ENCODE measurements at regions not wholly inside any gene's neighbourhood (a gene's known extent, or its start where the extent isn't known, plus 50 kb on each side); places are given as distances from the start of the nearest gene placed in this dataset.

- TF ChIP-seq NFIC (IDR thresholded peaks at IDR 0.05) (no peak), YY1 (IDR thresholded peaks at IDR 0.05; ENCODE audit: low read depth) (no peak), RAD21 (IDR thresholded peaks at IDR 0.05; ENCODE audit: low read depth) (no peak), ZBTB7A (IDR thresholded peaks at IDR 0.05; ENCODE audit: low read depth) (no peak), EGR1 (IDR thresholded peaks at IDR 0.05) (no peak), FOXM1 (IDR thresholded peaks at IDR 0.05; ENCODE audit: borderline replicate concordance, low read depth) (no peak), CREB1 (IDR thresholded peaks at IDR 0.05; ENCODE audit: low read depth) (no peak), TAF1 (IDR thresholded peaks at IDR 0.05; ENCODE audit: low read depth) (no peak), EP300 (IDR thresholded peaks at IDR 0.05; ENCODE audit: borderline replicate concordance) (no peak), CEBPB (IDR thresholded peaks at IDR 0.05) (no peak), MAX (IDR thresholded peaks at IDR 0.05) (no peak), TCF12 (IDR thresholded peaks at IDR 0.05; ENCODE audit: low read depth) (no peak), TEAD4 (IDR thresholded peaks at IDR 0.05) (no peak)
- TF ChIP-seq, protein P1, sequence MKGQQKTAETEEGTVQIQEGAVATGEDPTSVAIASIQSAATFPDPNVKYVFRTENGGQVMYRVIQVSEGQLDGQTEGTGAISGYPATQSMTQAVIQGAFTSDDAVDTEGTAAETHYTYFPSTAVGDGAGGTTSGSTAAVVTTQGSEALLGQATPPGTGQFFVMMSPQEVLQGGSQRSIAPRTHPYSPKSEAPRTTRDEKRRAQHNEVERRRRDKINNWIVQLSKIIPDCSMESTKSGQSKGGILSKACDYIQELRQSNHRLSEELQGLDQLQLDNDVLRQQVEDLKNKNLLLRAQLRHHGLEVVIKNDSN (IDR thresholded peaks at IDR 0.05): no peak
- TF ChIP-seq, protein P2, sequence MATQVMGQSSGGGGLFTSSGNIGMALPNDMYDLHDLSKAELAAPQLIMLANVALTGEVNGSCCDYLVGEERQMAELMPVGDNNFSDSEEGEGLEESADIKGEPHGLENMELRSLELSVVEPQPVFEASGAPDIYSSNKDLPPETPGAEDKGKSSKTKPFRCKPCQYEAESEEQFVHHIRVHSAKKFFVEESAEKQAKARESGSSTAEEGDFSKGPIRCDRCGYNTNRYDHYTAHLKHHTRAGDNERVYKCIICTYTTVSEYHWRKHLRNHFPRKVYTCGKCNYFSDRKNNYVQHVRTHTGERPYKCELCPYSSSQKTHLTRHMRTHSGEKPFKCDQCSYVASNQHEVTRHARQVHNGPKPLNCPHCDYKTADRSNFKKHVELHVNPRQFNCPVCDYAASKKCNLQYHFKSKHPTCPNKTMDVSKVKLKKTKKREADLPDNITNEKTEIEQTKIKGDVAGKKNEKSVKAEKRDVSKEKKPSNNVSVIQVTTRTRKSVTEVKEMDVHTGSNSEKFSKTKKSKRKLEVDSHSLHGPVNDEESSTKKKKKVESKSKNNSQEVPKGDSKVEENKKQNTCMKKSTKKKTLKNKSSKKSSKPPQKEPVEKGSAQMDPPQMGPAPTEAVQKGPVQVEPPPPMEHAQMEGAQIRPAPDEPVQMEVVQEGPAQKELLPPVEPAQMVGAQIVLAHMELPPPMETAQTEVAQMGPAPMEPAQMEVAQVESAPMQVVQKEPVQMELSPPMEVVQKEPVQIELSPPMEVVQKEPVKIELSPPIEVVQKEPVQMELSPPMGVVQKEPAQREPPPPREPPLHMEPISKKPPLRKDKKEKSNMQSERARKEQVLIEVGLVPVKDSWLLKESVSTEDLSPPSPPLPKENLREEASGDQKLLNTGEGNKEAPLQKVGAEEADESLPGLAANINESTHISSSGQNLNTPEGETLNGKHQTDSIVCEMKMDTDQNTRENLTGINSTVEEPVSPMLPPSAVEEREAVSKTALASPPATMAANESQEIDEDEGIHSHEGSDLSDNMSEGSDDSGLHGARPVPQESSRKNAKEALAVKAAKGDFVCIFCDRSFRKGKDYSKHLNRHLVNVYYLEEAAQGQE (IDR thresholded peaks at IDR 0.05; ENCODE audit: low read depth): no peak
Observed at GRCh38 chr17:77674358-77674757, 284.1 kb upstream of the TNRC6C start.

DNA sequence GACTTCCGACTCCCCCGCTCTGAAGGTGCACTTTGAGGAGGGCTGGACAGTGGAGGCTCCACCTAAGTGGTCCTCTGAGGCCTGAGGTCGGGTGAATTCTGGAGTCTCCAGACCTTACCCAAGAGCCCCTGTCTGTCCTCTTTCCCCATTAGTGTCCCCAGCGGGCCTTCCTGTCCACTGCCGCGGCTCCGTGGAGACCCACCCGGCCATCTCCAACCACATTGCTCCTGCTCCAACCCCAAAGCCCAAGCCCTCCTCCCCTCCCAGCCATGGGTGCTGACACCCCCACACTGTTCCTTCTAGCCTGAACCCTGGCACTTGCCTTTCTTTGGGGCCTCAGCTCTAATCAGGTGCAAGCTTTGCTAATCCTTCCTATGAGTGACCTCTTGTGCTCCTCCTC is 283.1 kb upstream of the TNRC6C start:
- TF ChIP-seq MAX (IDR thresholded peaks at IDR 0.05) (no peak), EGR1 (IDR thresholded peaks at IDR 0.05) (no peak), TCF12 (IDR thresholded peaks at IDR 0.05; ENCODE audit: low read depth) (no peak), CEBPB (IDR thresholded peaks at IDR 0.05) (no peak), CREB1 (IDR thresholded peaks at IDR 0.05; ENCODE audit: low read depth) (no peak), YY1 (IDR thresholded peaks at IDR 0.05; ENCODE audit: low read depth) (no peak), ZBTB7A (IDR thresholded peaks at IDR 0.05; ENCODE audit: low read depth) (no peak)
- TF ChIP-seq, protein P2 (IDR thresholded peaks at IDR 0.05; ENCODE audit: low read depth): no peak
- TF ChIP-seq, protein P1 (IDR thresholded peaks at IDR 0.05): no peak

- TF ChIP-seq YY1 (IDR thresholded peaks at IDR 0.05; ENCODE audit: low read depth) (no peak), CEBPB (IDR thresholded peaks at IDR 0.05) (no peak), EP300 (IDR thresholded peaks at IDR 0.05; ENCODE audit: borderline replicate concordance) (no peak), FOXM1 (IDR thresholded peaks at IDR 0.05; ENCODE audit: borderline replicate concordance, low read depth) (no peak), RAD21 (IDR thresholded peaks at IDR 0.05; ENCODE audit: low read depth) (no peak), NFIC (IDR thresholded peaks at IDR 0.05) (no peak), EGR1 (IDR thresholded peaks at IDR 0.05) (no peak), ZBTB7A (IDR thresholded peaks at IDR 0.05; ENCODE audit: low read depth) (no peak), MAX (IDR thresholded peaks at IDR 0.05) (no peak), TCF12 (IDR thresholded peaks at IDR 0.05; ENCODE audit: low read depth) (no peak), TEAD4 (IDR thresholded peaks at IDR 0.05) (no peak), CREB1 (IDR thresholded peaks at IDR 0.05; ENCODE audit: low read depth) (no peak)
- TF ChIP-seq, protein P2 (IDR thresholded peaks at IDR 0.05; ENCODE audit: low read depth): no peak
- TF ChIP-seq, protein P1 (IDR thresholded peaks at IDR 0.05): no peak
Observed at GRCh38 chr17:77675816-77676215, 282.7 kb upstream of the TNRC6C start.

GRCh38 chr17:77676237-77676661 is 282.3 kb upstream of the TNRC6C start:
- TF ChIP-seq TEAD4 (IDR thresholded peaks at IDR 0.05) (no peak), EGR1 (IDR thresholded peaks at IDR 0.05) (no peak), NFIC (IDR thresholded peaks at IDR 0.05) (no peak), TAF1 (IDR thresholded peaks at IDR 0.05; ENCODE audit: low read depth) (no peak), MAX (IDR thresholded peaks at IDR 0.05) (no peak), FOXM1 (IDR thresholded peaks at IDR 0.05; ENCODE audit: borderline replicate concordance, low read depth) (no peak), ZBTB7A (IDR thresholded peaks at IDR 0.05; ENCODE audit: low read depth) (no peak), TCF12 (IDR thresholded peaks at IDR 0.05; ENCODE audit: low read depth) (no peak), CREB1 (IDR thresholded peaks at IDR 0.05; ENCODE audit: low read depth) (no peak), RAD21 (IDR thresholded peaks at IDR 0.05; ENCODE audit: low read depth) (no peak), YY1 (IDR thresholded peaks at IDR 0.05; ENCODE audit: low read depth) (no peak), EP300 (IDR thresholded peaks at IDR 0.05; ENCODE audit: borderline replicate concordance) (no peak), CEBPB (IDR thresholded peaks at IDR 0.05) (no peak)
- TF ChIP-seq, protein P1 (IDR thresholded peaks at IDR 0.05): no peak
- TF ChIP-seq, protein P2 (IDR thresholded peaks at IDR 0.05; ENCODE audit: low read depth): no peak

Measured in Ishikawa (cell line).